ENCODE measurements at regions not wholly inside any gene's neighbourhood (a gene's known extent, or its start where the extent isn't known, plus 50 kb on each side); places are given as distances from the start of the nearest gene placed in this dataset.

DNA sequence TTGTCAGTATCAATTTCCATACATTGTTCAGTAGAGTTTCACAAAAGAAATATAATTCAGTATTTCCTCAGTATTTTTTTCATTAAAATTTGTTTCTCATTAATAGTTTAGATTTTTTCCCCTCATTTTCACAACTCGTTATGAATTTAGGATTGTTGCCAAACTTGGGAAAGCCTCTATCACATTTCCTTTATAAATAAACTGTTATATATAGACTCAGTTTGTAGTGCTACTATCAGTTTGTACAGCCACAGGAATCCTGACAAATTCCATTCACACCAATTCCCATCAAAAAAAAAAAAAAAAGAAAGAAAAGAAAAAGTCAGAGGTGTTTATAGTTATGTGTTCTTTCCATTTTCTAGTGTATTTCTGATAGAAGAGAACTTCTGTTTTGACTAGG is 123.3 kb upstream of the DCC start:
- TF ChIP-seq, protein P1, sequence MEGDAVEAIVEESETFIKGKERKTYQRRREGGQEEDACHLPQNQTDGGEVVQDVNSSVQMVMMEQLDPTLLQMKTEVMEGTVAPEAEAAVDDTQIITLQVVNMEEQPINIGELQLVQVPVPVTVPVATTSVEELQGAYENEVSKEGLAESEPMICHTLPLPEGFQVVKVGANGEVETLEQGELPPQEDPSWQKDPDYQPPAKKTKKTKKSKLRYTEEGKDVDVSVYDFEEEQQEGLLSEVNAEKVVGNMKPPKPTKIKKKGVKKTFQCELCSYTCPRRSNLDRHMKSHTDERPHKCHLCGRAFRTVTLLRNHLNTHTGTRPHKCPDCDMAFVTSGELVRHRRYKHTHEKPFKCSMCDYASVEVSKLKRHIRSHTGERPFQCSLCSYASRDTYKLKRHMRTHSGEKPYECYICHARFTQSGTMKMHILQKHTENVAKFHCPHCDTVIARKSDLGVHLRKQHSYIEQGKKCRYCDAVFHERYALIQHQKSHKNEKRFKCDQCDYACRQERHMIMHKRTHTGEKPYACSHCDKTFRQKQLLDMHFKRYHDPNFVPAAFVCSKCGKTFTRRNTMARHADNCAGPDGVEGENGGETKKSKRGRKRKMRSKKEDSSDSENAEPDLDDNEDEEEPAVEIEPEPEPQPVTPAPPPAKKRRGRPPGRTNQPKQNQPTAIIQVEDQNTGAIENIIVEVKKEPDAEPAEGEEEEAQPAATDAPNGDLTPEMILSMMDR (IDR thresholded peaks at IDR 0.05), result no peak
- no peak for TF ChIP-seq POLR2A (IDR thresholded peaks at IDR 0.05)
- TF ChIP-seq EP300 (IDR thresholded peaks at IDR 0.05), result no peak

Data from ovary (tissue), 3 donors.